Mammary epithelial cell (primary cell): ENCODE measurements at regions not wholly inside any gene's neighbourhood (a gene's known extent, or its start where the extent isn't known, plus 50 kb on each side); places are given as distances from the start of the nearest gene placed in this dataset.

Experiments used
- CTCF ChIP-seq, 2 donors: IDR thresholded peaks in 1 of 2; conservative IDR thresholded peaks in 1 of 2; 2 replicates each; pipeline ENCODE4 v1.5.1; 2011 to 2012; ENCODE audit warnings: inconsistent platforms in 2 of 2, low read length in 2 of 2, mild to moderate bottlenecking in 2 of 2, control low read depth in 1 of 2, low read depth in 1 of 2; ENCODE audit not compliant: insufficient read depth in 1 of 2; ENCODE audit errors: extremely low read depth in 1 of 2
- EZH2 ChIP-seq: IDR thresholded peaks from 2 replicates; pipeline ENCODE4 v1.6.1; 2012; ENCODE audit warnings: low read length, inconsistent platforms, borderline replicate concordance

GRCh38 chr16:87152221-87152755 is 164.9 kb downstream of the C16orf95 start:
- TF ChIP-seq CTCF (conservative IDR thresholded peaks at IDR 0.05 in 1 of 2, IDR thresholded peaks at IDR 0.05 in 1 of 2; ENCODE audit: extremely low read depth in 1 of 2, insufficient read depth in 1 of 2, low read depth in 1 of 2, low read length in 2 of 2) (no peak), EZH2 (no peak)
